ENCODE measurements at regions not wholly inside any gene's neighbourhood (a gene's known extent, or its start where the extent isn't known, plus 50 kb on each side); places are given as distances from the start of the nearest gene placed in this dataset.
"Not testable (repeated sequence)": the region's sequence is repeated elsewhere in the genome, so short reads cannot be mapped to it uniquely, and the experiment has no call there.

DNA sequence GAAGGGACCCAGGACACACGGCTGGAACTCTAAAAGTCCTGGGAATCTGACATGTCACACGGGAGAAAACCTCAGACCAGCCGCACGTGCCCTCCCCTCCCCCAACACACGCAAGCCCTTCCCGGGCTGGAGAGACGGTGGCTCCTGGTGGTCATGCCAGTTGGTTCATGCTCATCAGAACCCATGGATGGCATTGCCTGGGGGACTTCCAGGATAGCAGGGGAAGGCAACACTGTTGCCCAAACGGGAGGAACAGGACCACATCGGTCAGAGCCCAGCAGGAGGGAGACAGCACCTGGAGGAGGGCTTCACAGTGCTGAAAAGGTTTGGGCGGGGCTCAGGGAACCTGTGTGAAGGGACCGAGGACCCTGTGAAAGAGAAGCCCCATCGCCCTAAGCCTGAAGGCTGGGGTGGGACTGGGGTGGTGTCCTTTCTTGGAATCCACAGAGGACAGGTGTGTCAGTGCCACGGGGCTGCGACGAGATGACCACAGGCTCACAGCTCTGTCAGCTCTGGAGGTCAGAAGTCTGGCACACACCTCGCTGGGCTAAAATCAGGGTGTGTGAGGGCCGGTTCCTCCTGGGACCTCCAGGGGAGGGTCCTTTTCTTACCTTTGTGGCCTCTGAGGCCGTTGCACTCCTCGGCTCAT is 151.7 kb upstream of the ZNF469 start:
- TF ChIP-seq, protein P1, sequence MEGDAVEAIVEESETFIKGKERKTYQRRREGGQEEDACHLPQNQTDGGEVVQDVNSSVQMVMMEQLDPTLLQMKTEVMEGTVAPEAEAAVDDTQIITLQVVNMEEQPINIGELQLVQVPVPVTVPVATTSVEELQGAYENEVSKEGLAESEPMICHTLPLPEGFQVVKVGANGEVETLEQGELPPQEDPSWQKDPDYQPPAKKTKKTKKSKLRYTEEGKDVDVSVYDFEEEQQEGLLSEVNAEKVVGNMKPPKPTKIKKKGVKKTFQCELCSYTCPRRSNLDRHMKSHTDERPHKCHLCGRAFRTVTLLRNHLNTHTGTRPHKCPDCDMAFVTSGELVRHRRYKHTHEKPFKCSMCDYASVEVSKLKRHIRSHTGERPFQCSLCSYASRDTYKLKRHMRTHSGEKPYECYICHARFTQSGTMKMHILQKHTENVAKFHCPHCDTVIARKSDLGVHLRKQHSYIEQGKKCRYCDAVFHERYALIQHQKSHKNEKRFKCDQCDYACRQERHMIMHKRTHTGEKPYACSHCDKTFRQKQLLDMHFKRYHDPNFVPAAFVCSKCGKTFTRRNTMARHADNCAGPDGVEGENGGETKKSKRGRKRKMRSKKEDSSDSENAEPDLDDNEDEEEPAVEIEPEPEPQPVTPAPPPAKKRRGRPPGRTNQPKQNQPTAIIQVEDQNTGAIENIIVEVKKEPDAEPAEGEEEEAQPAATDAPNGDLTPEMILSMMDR (IDR thresholded peaks at IDR 0.05 in 4 of 5, conservative IDR thresholded peaks at IDR 0.05 in 1 of 5): not testable (repeated sequence)
- not testable (repeated sequence) for TF ChIP-seq POLR2A (IDR thresholded peaks at IDR 0.05)

Data from gastrocnemius medialis (tissue), 4 donors.